ENCODE measurements at regions not wholly inside any gene's neighbourhood (a gene's known extent, or its start where the extent isn't known, plus 50 kb on each side); places are given as distances from the start of the nearest gene placed in this dataset.

- no peaks in the 10 kb centered on the region for H3K36me3 ChIP-seq (ENCODE audit: control insufficient read depth in 1 of 2, insufficient read depth in 2 of 2, low read length in 2 of 2)
- H3K4me1 ChIP-seq (ENCODE audit: control insufficient read depth in 1 of 2, insufficient read depth in 2 of 2, low read length in 2 of 2): no peaks in the 10 kb centered on the region
- no peaks in the 10 kb centered on the region for H3K79me2 ChIP-seq (ENCODE audit: insufficient read depth, low read length)
- ATAC-seq (no peak), DNase-seq (ENCODE audit: low read depth, low spot score) (no peak)
- no peak for TF ChIP-seq ELF1 (IDR thresholded peaks at IDR 0.05; ENCODE audit: borderline replicate concordance, low read depth)
- no peak for TF ChIP-seq POLR2A (IDR thresholded peaks at IDR 0.05; ENCODE audit: borderline replicate concordance, extremely low read depth, insufficient read depth, insufficient read length)
- TF ChIP-seq REST (IDR thresholded peaks at IDR 0.05; ENCODE audit: low read depth): no peak
- no peak for TF ChIP-seq CBX3 (IDR thresholded peaks at IDR 0.05; ENCODE audit: low read depth)
- TF ChIP-seq SP1 (IDR thresholded peaks at IDR 0.05; ENCODE audit: low read depth): no peak
- TF ChIP-seq, protein P1, sequence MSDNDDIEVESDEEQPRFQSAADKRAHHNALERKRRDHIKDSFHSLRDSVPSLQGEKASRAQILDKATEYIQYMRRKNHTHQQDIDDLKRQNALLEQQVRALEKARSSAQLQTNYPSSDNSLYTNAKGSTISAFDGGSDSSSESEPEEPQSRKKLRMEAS (IDR thresholded peaks at IDR 0.05): no peak
- no peak for TF ChIP-seq RAD21 (IDR thresholded peaks at IDR 0.05; ENCODE audit: low read depth)
- no peak for TF ChIP-seq EZH2phosphoT487 (IDR thresholded peaks at IDR 0.05; ENCODE audit: borderline replicate concordance)
- TF ChIP-seq SIN3A (IDR thresholded peaks at IDR 0.05; ENCODE audit: low read depth): no peak
- TF ChIP-seq, protein P2, sequence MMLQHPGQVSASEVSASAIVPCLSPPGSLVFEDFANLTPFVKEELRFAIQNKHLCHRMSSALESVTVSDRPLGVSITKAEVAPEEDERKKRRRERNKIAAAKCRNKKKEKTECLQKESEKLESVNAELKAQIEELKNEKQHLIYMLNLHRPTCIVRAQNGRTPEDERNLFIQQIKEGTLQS (IDR thresholded peaks at IDR 0.05): no peak
- no peak for TF ChIP-seq ZFX (IDR thresholded peaks at IDR 0.05)
- TF ChIP-seq ZNF274 (IDR thresholded peaks at IDR 0.05; ENCODE audit: low read depth, low read length): no peak
- TF ChIP-seq CTCF (IDR thresholded peaks at IDR 0.05 in 2 of 3, conservative IDR thresholded peaks at IDR 0.05 in 1 of 3; ENCODE audit: borderline replicate concordance in 1 of 3, insufficient read depth in 1 of 3, low read depth in 2 of 3, low read length in 2 of 3): no peak
- no peaks in the 10 kb centered on the region for H4K20me1 ChIP-seq (ENCODE audit: insufficient read depth)
- ChIA-PET RAD21 (ENCODE audit: low non-redundant PET in 1 of 2, low total read pairs in 2 of 2, uncharacterized antibody in 2 of 2, unreplicated experiment in 2 of 2) (no interaction called here), POLR2A (no interaction called here), CTCF (no interaction called here)
- no peak overlapping the region for H3K4me3 ChIP-seq (replicated peaks in 1 of 2; ENCODE audit: low read depth in 1 of 2, low read length in 2 of 2)
- intact Hi-C loops (cut with micrococcal nuclease): no loop called here
- no peak overlapping the region for H3K9ac ChIP-seq (ENCODE audit: low read length)
- H3K27ac ChIP-seq (ENCODE audit: low read depth, low read length): no peak overlapping the region
- BruUV-seq (replicated peaks): no TSS peak
- H3K9me2 ChIP-seq (ENCODE audit: insufficient read depth): no peaks in the 10 kb centered on the region
- no peaks in the 10 kb centered on the region for H3K9me3 ChIP-seq (ENCODE audit: control insufficient read depth in 1 of 2, insufficient read depth in 1 of 2, low read depth in 1 of 2, low read length in 2 of 2)
- H2AFZ ChIP-seq (ENCODE audit: low read depth, low read length, poor library complexity, severe bottlenecking): no peak overlapping the region
- H3K4me2 ChIP-seq (ENCODE audit: low read length): no peak overlapping the region
- no peaks in the 10 kb centered on the region for H3K27me3 ChIP-seq (ENCODE audit: insufficient read depth, low read length)
These were observed 92.1 kb downstream of the RMI1 start for GRCh38 chr9:84072621-84073180.

Data from HCT116 (cell line).